ENCODE measurements at regions not wholly inside any gene's neighbourhood (a gene's known extent, or its start where the extent isn't known, plus 50 kb on each side); places are given as distances from the start of the nearest gene placed in this dataset.

DNA sequence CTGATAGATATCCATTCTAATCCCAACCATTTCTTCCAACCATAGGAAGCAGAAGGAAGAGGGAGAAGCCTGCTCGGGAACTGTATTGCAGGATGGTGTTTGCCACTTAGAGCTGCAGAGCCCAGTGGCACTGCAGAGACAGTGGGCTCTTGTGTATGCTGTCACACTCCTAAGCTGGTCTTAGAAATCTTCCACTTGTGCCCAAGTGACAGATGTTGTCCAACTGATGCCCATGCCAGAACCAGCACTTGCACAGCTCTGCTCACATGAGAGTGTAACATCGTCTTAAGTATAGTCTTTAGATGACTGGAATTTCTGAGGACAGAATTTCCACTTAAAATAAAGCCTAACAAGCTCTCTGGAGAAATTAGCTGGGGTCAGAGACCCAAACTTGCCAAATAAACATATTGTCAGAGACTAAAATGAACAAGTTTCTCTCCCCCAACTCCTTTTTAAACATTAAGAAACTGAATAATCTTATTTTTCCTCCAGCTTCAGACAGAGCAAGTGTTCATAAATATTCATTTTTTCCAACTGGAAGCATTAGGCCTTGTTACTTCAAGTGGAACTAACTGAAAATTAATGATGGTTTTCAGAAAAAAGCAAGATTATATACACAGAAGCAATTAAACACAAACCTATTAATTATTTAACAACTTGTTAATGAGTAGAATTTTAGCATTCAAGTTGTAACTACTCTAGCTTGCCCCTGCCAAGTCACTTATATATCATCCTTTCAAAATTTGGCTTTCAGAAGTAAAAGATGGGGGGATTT is 577.3 kb downstream of the AJAP1 start:
- Histone ChIP-seq H3K27me3 (ENCODE audit: control insufficient read depth, insufficient read depth, low read length) (peaks cover 46% of the 10 kb centered on the region), H3K4me3 (ENCODE audit: low read depth, low read length) (no peak overlapping the region), H3K9me3 (ENCODE audit: control insufficient read depth, insufficient read depth, low read length) (0 out of 2 replicates have a peak, but pooled peaks cover 7% of the 10 kb centered on the region), H3K27ac (ENCODE audit: low read depth, low read length) (no peak overlapping the region), H3K9ac (ENCODE audit: low read depth, low read length) (no peak overlapping the region), H3K4me1 (ENCODE audit: control insufficient read depth, insufficient read depth, low read length) (peaks cover 7% of the 10 kb centered on the region; the same call in 1 of the 2 replicates), H3K36me3 (ENCODE audit: control insufficient read depth, insufficient read depth, low read length) (no peaks in the 10 kb centered on the region)

DNA sequence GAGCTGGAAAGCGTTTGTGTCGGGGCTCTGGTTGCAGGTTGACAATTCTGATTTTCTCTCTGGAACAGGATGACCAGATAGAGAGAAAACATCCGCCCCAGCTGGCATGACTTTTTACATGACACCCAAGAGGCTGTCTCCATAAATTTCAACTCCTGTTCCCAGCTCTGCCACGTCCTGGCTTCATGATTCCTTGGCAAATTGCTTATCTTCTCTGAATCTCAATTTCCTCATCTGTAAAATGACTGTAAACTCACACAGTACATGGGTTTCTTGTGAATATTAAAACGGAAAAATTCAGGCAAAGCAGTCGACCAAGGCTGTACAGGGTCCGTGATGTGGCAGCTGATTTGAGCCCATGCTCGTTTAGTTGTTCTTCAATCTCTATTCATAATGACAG is 572.7 kb downstream of the AJAP1 start:
- Histone ChIP-seq H3K36me3 (ENCODE audit: control insufficient read depth, insufficient read depth, low read length) (no peaks in the 10 kb centered on the region), H3K4me1 (ENCODE audit: control insufficient read depth, insufficient read depth, low read length) (peaks cover 18% of the 10 kb centered on the region), H3K27me3 (ENCODE audit: control insufficient read depth, insufficient read depth, low read length) (peaks cover 88% of the 10 kb centered on the region), H3K9ac (ENCODE audit: low read depth, low read length) (no peak overlapping the region), H3K4me3 (ENCODE audit: low read depth, low read length) (no peak overlapping the region), H3K9me3 (ENCODE audit: control insufficient read depth, insufficient read depth, low read length) (no peaks in the 10 kb centered on the region), H3K27ac (ENCODE audit: low read depth, low read length) (no peak overlapping the region)

DNA sequence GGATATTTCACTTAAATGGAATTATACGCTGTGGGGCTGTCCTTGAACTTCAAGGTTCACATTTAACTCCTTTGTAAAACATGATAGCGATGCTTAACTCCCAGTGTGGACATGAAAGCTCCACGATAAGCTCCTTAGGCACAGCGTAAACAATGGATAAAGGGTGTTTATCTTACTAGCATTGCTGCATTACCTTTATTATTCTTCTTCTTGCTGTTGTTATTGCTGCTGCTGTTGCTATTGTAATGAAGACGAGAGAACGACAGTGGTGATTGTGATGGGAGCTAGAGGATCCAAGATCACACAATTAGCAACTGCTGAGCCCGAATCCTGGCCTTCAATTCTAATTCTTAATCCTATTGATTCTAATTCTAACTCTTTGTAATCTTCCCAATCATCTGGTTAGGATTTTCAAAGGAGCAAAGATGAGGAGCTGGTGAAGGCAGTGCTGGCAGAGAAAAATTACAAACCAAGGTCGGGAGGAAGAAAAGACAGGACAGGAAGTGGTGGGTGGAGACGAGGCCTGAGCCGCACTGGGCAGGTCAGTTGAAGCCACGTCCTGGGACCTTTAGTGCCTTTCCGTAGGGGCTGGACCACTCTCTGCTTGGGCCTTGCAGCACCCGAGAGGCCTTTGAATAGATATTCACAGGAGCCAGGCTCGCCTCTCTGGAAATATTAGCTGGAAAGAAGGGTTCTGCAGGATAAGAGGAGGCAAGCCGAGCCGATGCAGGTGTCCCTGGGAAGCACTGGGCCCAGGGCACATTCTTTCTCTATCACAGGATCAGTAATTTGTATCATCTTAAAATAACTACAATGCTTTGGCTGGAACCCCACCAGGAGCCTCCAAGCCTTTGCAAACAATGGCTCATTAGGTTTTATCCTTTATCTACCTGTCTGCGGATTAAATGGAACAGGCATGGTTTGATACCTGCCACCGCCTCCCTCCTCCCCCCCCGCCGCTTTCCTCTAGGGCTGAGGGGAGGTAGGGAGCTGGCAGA is 571.6 kb downstream of the AJAP1 start:
- Histone ChIP-seq H3K4me1 (ENCODE audit: control insufficient read depth, insufficient read depth, low read length) (peaks cover 18% of the 10 kb centered on the region), H3K9ac (ENCODE audit: low read depth, low read length) (no peak overlapping the region), H3K27me3 (ENCODE audit: control insufficient read depth, insufficient read depth, low read length) (peaks cover 95% of the 10 kb centered on the region), H3K36me3 (ENCODE audit: control insufficient read depth, insufficient read depth, low read length) (no peaks in the 10 kb centered on the region), H3K4me3 (ENCODE audit: low read depth, low read length) (no peak overlapping the region; the same call in 1 of the 2 replicates), H3K27ac (ENCODE audit: low read depth, low read length) (peak overlapping the region; percentile 81), H3K9me3 (ENCODE audit: control insufficient read depth, insufficient read depth, low read length) (no peaks in the 10 kb centered on the region)

DNA sequence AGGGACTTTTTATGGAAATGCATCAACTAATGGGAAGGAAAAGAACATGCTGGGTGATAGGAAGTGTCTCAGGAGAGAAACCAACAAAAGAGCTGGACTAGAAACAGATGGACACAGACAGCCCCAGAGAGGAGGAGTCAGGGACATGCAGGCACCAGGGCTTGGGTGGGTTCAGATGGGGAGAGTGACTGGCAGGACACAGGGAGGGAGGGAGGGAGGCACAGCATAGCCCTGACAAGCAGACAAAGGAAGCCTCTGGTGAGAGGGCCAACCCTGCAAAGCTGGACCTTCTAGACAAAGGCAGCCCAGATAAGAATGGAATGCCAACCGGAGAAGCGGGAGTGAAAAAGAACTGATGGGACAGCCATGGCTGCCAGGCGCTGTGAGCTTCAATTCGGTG is 568.8 kb downstream of the AJAP1 start:
- no peaks in the 10 kb centered on the region for H3K9me3 ChIP-seq (ENCODE audit: control insufficient read depth, insufficient read depth, low read length)
- H3K4me1 ChIP-seq (ENCODE audit: control insufficient read depth, insufficient read depth, low read length) = peaks cover 18% of the 10 kb centered on the region
- no peaks in the 10 kb centered on the region for H3K36me3 ChIP-seq (ENCODE audit: control insufficient read depth, insufficient read depth, low read length)
- no peak overlapping the region for H3K27ac ChIP-seq (ENCODE audit: low read depth, low read length)
- H3K9ac ChIP-seq (ENCODE audit: low read depth, low read length) = no peak overlapping the region
- H3K27me3 ChIP-seq (ENCODE audit: control insufficient read depth, insufficient read depth, low read length) = peaks cover 95% of the 10 kb centered on the region
- no peak overlapping the region for H3K4me3 ChIP-seq (ENCODE audit: low read depth, low read length)

DNA sequence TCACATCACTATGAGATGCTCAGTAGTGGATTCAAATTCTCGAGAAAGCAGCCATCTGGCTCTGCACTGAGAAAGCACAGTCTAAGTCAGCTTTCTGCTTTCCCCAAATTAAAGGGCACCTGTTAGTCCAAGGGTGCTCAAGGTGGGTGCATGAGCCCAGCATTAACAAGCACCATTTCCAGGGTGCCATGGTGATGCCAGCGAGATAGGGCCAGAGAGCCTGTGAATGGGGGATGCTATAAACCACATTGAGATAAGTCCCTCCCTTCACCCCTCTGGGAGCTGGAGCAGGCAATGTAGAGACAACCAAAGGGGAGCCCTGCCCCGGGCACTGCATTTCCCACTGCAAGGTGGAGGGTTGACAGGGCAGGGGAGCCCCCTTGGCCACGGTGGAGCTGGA is 568.2 kb downstream of the AJAP1 start:
- H3K9me3 ChIP-seq (ENCODE audit: control insufficient read depth, insufficient read depth, low read length) = no peaks in the 10 kb centered on the region
- peaks cover 18% of the 10 kb centered on the region for H3K4me1 ChIP-seq (ENCODE audit: control insufficient read depth, insufficient read depth, low read length)
- no peaks in the 10 kb centered on the region for H3K36me3 ChIP-seq (ENCODE audit: control insufficient read depth, insufficient read depth, low read length)
- no peak overlapping the region for H3K9ac ChIP-seq (ENCODE audit: low read depth, low read length)
- H3K27ac ChIP-seq (ENCODE audit: low read depth, low read length) = no peak overlapping the region
- H3K27me3 ChIP-seq (ENCODE audit: control insufficient read depth, insufficient read depth, low read length) = peaks cover 95% of the 10 kb centered on the region
- H3K4me3 ChIP-seq (ENCODE audit: low read depth, low read length) = no peak overlapping the region

DNA sequence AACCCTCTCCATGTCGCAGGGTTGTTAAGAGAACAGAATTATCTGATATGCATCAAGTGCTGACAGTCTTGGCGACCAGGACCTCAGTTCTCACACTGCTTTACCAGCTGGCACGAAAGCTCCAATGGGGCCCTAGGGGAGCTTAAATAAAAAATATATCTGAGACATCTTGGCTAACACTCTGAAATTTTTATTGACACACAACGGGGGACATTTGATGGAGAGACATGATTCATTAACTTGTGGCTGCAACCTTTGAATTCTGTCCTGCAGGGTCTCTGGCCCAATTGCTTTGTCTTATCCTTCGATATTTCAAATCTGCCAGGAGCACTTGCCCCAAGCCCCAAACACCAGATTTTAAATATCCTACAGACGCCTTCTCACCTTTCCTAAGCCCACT is 567.0 kb downstream of the AJAP1 start:
- H3K36me3 ChIP-seq (ENCODE audit: control insufficient read depth, insufficient read depth, low read length) = no peaks in the 10 kb centered on the region
- no peak overlapping the region for H3K4me3 ChIP-seq (ENCODE audit: low read depth, low read length)
- H3K9me3 ChIP-seq (ENCODE audit: control insufficient read depth, insufficient read depth, low read length) = no peaks in the 10 kb centered on the region
- H3K27ac ChIP-seq (ENCODE audit: low read depth, low read length) = no peak overlapping the region
- no peak overlapping the region for H3K9ac ChIP-seq (ENCODE audit: low read depth, low read length)
- peaks cover 12% of the 10 kb centered on the region for H3K4me1 ChIP-seq (ENCODE audit: control insufficient read depth, insufficient read depth, low read length)
- H3K27me3 ChIP-seq (ENCODE audit: control insufficient read depth, insufficient read depth, low read length) = peaks cover 83% of the 10 kb centered on the region

DNA sequence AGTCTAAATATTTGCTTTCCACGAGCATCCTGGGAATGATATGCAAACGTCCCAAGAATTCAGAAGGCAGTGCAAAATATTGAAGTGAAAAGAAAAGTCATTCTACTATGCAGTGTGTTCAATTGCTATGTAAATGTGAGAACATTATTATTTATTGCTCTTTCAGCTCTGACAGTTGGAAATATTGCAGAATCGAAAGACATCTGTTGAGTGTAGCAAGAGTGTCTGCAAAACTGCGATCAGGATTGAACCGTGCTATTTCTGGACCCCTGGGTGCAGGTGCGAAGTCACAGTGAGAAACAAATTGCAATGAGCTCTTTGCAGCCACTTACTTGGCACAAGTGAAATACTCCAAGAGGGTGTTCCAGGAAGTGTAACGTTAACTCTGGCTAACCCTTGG is 566.4 kb downstream of the AJAP1 start:
- H3K27ac ChIP-seq (ENCODE audit: low read depth, low read length) = no peak overlapping the region
- H3K9ac ChIP-seq (ENCODE audit: low read depth, low read length) = no peak overlapping the region
- H3K4me3 ChIP-seq (ENCODE audit: low read depth, low read length) = no peak overlapping the region
- peaks cover 7% of the 10 kb centered on the region for H3K4me1 ChIP-seq (ENCODE audit: control insufficient read depth, insufficient read depth, low read length)
- no peaks in the 10 kb centered on the region for H3K9me3 ChIP-seq (ENCODE audit: control insufficient read depth, insufficient read depth, low read length)
- H3K27me3 ChIP-seq (ENCODE audit: control insufficient read depth, insufficient read depth, low read length) = peaks cover 80% of the 10 kb centered on the region
- H3K36me3 ChIP-seq (ENCODE audit: control insufficient read depth, insufficient read depth, low read length) = no peaks in the 10 kb centered on the region

DNA sequence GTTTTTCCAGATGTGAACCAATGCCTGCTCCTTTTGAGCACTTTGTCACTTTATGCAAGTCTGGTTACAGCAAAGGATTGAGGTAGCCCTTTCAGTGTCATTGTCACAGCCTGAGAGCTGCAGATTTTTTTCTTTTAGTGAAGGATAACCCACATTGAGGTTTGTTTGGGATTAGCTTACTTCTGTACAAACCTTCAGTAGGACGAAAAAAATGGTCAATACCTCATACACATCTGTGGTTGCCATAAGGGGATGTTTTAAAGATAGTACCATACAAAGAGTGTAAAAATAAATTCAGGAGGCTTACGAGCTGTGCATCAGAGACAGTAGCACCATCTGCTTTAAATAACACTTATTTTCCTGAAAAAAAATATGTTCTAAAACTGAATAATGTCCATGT is 566.0 kb downstream of the AJAP1 start:
- Histone ChIP-seq H3K27ac (ENCODE audit: low read depth, low read length) (no peak overlapping the region), H3K4me1 (ENCODE audit: control insufficient read depth, insufficient read depth, low read length) (peaks cover 5% of the 10 kb centered on the region), H3K9me3 (ENCODE audit: control insufficient read depth, insufficient read depth, low read length) (no peaks in the 10 kb centered on the region), H3K36me3 (ENCODE audit: control insufficient read depth, insufficient read depth, low read length) (no peaks in the 10 kb centered on the region), H3K27me3 (ENCODE audit: control insufficient read depth, insufficient read depth, low read length) (peaks cover 77% of the 10 kb centered on the region), H3K4me3 (ENCODE audit: low read depth, low read length) (no peak overlapping the region), H3K9ac (ENCODE audit: low read depth, low read length) (no peak overlapping the region)

DNA sequence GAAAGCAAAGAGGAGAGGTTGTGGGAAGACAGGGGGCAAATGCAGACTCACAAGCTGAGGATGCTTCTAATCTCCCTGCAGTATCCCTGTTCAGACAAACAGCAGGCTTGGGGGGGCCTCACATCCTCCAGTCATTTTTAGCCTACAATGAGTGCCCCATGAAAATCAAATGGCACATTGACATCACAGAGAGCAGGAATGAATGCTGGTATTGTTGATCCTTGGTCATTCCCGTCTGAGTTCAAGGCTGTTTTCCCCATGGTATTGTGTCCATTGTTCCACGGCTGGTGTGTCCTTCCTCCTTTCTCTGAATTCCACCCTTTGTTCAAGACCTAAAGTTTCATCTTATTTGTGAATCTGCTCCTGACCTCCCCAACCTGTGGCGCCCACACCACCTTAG is 545.6 kb downstream of the AJAP1 start:
- no peaks in the 10 kb centered on the region for H3K4me1 ChIP-seq (ENCODE audit: control insufficient read depth, insufficient read depth, low read length)
- H3K27ac ChIP-seq (ENCODE audit: low read depth, low read length) = no peak overlapping the region
- H3K9me3 ChIP-seq (ENCODE audit: control insufficient read depth, insufficient read depth, low read length) = no peaks in the 10 kb centered on the region
- H3K36me3 ChIP-seq (ENCODE audit: control insufficient read depth, insufficient read depth, low read length) = no peaks in the 10 kb centered on the region
- no peak overlapping the region for H3K4me3 ChIP-seq (ENCODE audit: low read depth, low read length)
- no peaks in the 10 kb centered on the region for H3K27me3 ChIP-seq (ENCODE audit: control insufficient read depth, insufficient read depth, low read length)
- H3K9ac ChIP-seq (ENCODE audit: low read depth, low read length) = no peak overlapping the region

DNA sequence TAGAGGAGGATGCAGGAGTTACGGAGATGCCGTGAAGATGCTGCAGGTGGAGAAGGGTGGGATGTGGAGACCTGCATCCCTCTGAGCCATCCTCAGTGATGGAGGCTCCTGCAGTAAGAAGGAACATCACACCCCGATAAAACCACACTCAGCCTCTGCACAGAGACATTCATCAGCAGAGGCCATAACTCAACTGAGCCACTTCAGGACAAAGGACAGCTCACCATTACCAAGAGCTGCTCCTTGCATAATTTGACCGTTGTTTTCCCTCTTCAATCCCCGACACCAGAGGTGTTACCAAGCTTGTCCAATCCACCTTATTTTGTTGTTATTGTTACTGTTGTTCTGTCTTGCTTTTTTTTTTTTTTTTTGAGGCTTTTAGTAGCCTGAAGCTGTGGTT is 543.9 kb downstream of the AJAP1 start:
- no peak overlapping the region for H3K27ac ChIP-seq (ENCODE audit: low read depth, low read length)
- no peaks in the 10 kb centered on the region for H3K36me3 ChIP-seq (ENCODE audit: control insufficient read depth, insufficient read depth, low read length)
- no peak overlapping the region for H3K4me3 ChIP-seq (ENCODE audit: low read depth, low read length)
- H3K9ac ChIP-seq (ENCODE audit: low read depth, low read length) = no peak overlapping the region
- H3K27me3 ChIP-seq (ENCODE audit: control insufficient read depth, insufficient read depth, low read length) = no peaks in the 10 kb centered on the region
- no peaks in the 10 kb centered on the region for H3K4me1 ChIP-seq (ENCODE audit: control insufficient read depth, insufficient read depth, low read length)
- H3K9me3 ChIP-seq (ENCODE audit: control insufficient read depth, insufficient read depth, low read length) = no peaks in the 10 kb centered on the region

DNA sequence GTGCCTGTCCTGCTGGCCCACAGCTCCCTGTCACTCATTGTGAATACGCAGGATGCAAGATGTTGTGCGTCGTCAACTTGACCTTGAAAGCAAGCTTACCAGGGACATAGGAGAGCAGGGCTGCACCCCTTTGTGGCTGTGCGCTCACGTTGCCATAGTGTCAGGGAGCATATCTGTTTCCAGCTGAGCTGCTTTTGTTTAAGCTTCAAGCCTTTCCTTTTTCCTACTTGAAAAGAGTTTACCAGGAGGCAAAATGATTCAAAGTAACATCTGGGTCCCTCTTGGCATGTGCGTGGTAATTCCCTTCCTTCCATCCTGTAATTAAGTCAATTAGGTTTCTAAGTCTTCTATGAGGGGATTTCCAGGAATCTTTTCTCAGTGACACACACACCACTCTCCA is 537.1 kb downstream of the AJAP1 start:
- H3K9ac ChIP-seq (ENCODE audit: low read depth, low read length) = no peak overlapping the region
- no peak overlapping the region for H3K4me3 ChIP-seq (ENCODE audit: low read depth, low read length)
- no peak overlapping the region for H3K27ac ChIP-seq (ENCODE audit: low read depth, low read length)
- no peaks in the 10 kb centered on the region for H3K27me3 ChIP-seq (ENCODE audit: control insufficient read depth, insufficient read depth, low read length)
- H3K36me3 ChIP-seq (ENCODE audit: control insufficient read depth, insufficient read depth, low read length) = no peaks in the 10 kb centered on the region
- no peaks in the 10 kb centered on the region; the same call in 1 of the 2 replicates for H3K4me1 ChIP-seq (ENCODE audit: control insufficient read depth, insufficient read depth, low read length)
- H3K9me3 ChIP-seq (ENCODE audit: control insufficient read depth, insufficient read depth, low read length) = no peaks in the 10 kb centered on the region

All from HUES48 (cell line).